Tibial nerve (tissue), 4 donors: ENCODE measurements at regions not wholly inside any gene's neighbourhood (a gene's known extent, or its start where the extent isn't known, plus 50 kb on each side); places are given as distances from the start of the nearest gene placed in this dataset. TPM values are rescaled to one million over a fixed set of nuclear protein-coding genes. Genes with fewer than 3 reads are reported as not detected.

Experiments
- DNase-seq, 2 donors: peaks; one replicate each; pipeline ENCODE4 v3.0.0-alpha.2; 2019; ENCODE audit warnings: low spot score in 2 of 2
- H3K27ac ChIP-seq, 4 donors: fragments of 200-600 bp; sonication (generic) in 3 of 4; one replicate each; pipeline ENCODE4 v1.5.1; 2017 to 2019; ENCODE audit warnings: mild to moderate bottlenecking in 1 of 4
- H3K27me3 ChIP-seq, 2 donors: fragments of 200-600 bp; sonication (generic) in 1 of 2; one replicate each; pipeline versions ENCODE4 v1.5.1 to v1.6.0; 2017 to 2019
- H3K36me3 ChIP-seq, 3 donors: fragments of 200-600 bp; sonication (generic); one replicate each; pipeline ENCODE4 v1.5.1; 2018 to 2019
- H3K4me1 ChIP-seq, 4 donors: fragments of 200-600 bp; sonication (generic) in 3 of 4; one replicate each; pipeline ENCODE4 v1.5.1; 2017 to 2019
- H3K4me3 ChIP-seq, 4 donors: fragments of 200-600 bp; sonication (generic) in 3 of 4; one replicate each; pipeline ENCODE4 v1.5.1; 2017 to 2019; ENCODE audit warnings: mild to moderate bottlenecking in 1 of 4, moderate library complexity in 1 of 4
- H3K9me3 ChIP-seq, 4 donors: fragments of 200-600 bp; sonication (generic) in 3 of 4; one replicate each; pipeline ENCODE4 v1.5.1; 2017 to 2019
- CTCF ChIP-seq, 5 experiments: fragments of 200-600 bp in 3 of 5; fragments of 450-650 bp in 2 of 5; sonication (generic) in 3 of 5; IDR thresholded peaks; one replicate each; pipeline ENCODE4 v1.5.1; 2016 to 2019; ENCODE audit warnings: antibody characterized with exemption in 5 of 5, mild to moderate bottlenecking in 3 of 5, moderate library complexity in 2 of 5
- EP300 ChIP-seq, 2 donors: sonication (generic); formaldehyde crosslinking; IDR thresholded peaks; one replicate each; pipeline ENCODE4 v1.6.1; 2017; ENCODE audit warnings: antibody characterized with exemption in 2 of 2, mild to moderate bottlenecking in 1 of 2
- POLR2A ChIP-seq, 2 donors: fragments of 450-650 bp; IDR thresholded peaks; one replicate each; pipeline ENCODE4 v1.6.1; 2017; ENCODE audit warnings: antibody characterized with exemption in 2 of 2, mild to moderate bottlenecking in 2 of 2, moderate library complexity in 2 of 2
- WGBS, 2 donors: methylation state at CpG; one replicate each; pipeline ENCODE4 v1.1.5; 2018; 5-methylcytosine and 5-hydroxymethylcytosine counted together
- small RNA-seq: library from RNA; depleted of rRNA; stranded (forward); fragments of <200 nt; gene quantifications from one replicate; pipeline ENCODE3, GENCODE V24; 2016

GRCh38 chr18:8549254-8549757 is 59.9 kb upstream of the RAB12 start:
- Histone ChIP-seq H3K9me3 (no peaks in the 10 kb centered on the region), H3K4me3 (no peak overlapping the region), H3K27me3 (no peaks in the 10 kb centered on the region), H3K36me3 (no peaks in the 10 kb centered on the region), H3K4me1 (no peaks in the 10 kb centered on the region), H3K27ac (no peak overlapping the region)
- no peak for DNase-seq
- no peak for TF ChIP-seq CTCF (IDR thresholded peaks at IDR 0.05)
- TF ChIP-seq EP300 (IDR thresholded peaks at IDR 0.05): no peak
- TF ChIP-seq POLR2A (IDR thresholded peaks at IDR 0.05): no peak
- 82 to 86% methylated on average over 6 of the region's 6 CpGs for WGBS, 2 donors

GRCh38 chr18:8552151-8552550 is 57.1 kb upstream of the RAB12 start:
- no peaks in the 10 kb centered on the region for H3K9me3 ChIP-seq
- H3K4me1 ChIP-seq: no peaks in the 10 kb centered on the region
- no peaks in the 10 kb centered on the region for H3K27me3 ChIP-seq
- no peak overlapping the region for H3K27ac ChIP-seq
- no peaks in the 10 kb centered on the region for H3K36me3 ChIP-seq
- H3K4me3 ChIP-seq: no peak overlapping the region
- 83 to 85% methylated on average over 4 of the region's 4 CpGs for WGBS, 2 donors
- TF ChIP-seq EP300 (IDR thresholded peaks at IDR 0.05) (no peak), CTCF (IDR thresholded peaks at IDR 0.05) (no peak), POLR2A (IDR thresholded peaks at IDR 0.05) (no peak)
- no peak for DNase-seq

GRCh38 chr18:8554354-8554753 is 54.9 kb upstream of the RAB12 start:
- TF ChIP-seq CTCF (IDR thresholded peaks at IDR 0.05) (no peak), POLR2A (IDR thresholded peaks at IDR 0.05) (no peak), EP300 (IDR thresholded peaks at IDR 0.05) (no peak)
- Histone ChIP-seq H3K4me1 (no peaks in the 10 kb centered on the region), H3K27me3 (no peaks in the 10 kb centered on the region), H3K36me3 (no peaks in the 10 kb centered on the region), H3K4me3 (no peak overlapping the region), H3K27ac (no peak overlapping the region), H3K9me3 (no peaks in the 10 kb centered on the region)
- DNase-seq: no peak
- 85 to 88% methylated on average over 2 of the region's 2 CpGs for WGBS, 2 donors

DNA sequence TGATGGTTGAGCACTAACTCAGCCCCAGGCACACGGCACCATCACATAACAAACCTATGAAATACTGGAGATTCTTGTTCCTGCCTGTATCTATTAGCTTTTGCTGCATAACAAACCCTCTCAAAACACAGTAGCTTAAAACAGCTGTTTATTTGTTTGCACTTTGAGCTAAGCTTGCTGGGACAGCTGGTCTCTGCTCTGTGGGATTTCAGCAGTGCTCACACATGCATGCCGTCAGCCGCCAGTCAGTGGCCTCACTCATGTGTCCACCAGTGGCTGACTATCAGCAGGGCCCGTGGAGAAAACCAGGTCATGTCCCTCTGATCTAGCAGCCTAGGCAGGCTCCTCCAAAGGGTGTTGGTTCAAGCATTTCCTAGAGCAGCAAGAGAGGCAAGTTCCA is 52.8 kb upstream of the RAB12 start:
- TF ChIP-seq POLR2A (IDR thresholded peaks at IDR 0.05) (no peak), CTCF (IDR thresholded peaks at IDR 0.05) (no peak), EP300 (IDR thresholded peaks at IDR 0.05) (no peak)
- H3K36me3 ChIP-seq: no peaks in the 10 kb centered on the region
- H3K27ac ChIP-seq: no peak overlapping the region
- 68 to 72% methylated on average over 3 to 4 of the region's 4 CpGs for WGBS, 2 donors
- H3K4me1 ChIP-seq: no peaks in the 10 kb centered on the region
- H3K9me3 ChIP-seq: no peaks in the 10 kb centered on the region
- H3K4me3 ChIP-seq: no peak overlapping the region
- no peak for DNase-seq
- H3K27me3 ChIP-seq: no peaks in the 10 kb centered on the region

Small RNA genes in the stretch of these regions (small RNA-seq; reads per million reads assigned to genes)
- not detected for gene RN7SL50P
